Type B pancreatic cell (in vitro differentiated cells): ENCODE measurements at regions not wholly inside any gene's neighbourhood (a gene's known extent, or its start where the extent isn't known, plus 50 kb on each side); places are given as distances from the start of the nearest gene placed in this dataset.

Experiments used
- DNase-seq: peaks from one replicate; pipeline ENCODE4 v3.0.0; 2021; ENCODE audit warnings: mixed read lengths; ENCODE audit not compliant: unreplicated experiment; ENCODE audit errors: extremely low spot score
- H3K27ac Mint-ChIP-seq: 2 replicates; pipeline ENCODE4 v1.8.0; 2021; ENCODE audit warnings: mild to moderate bottlenecking, mixed read lengths
- H3K27me3 Mint-ChIP-seq: 2 replicates; pipeline ENCODE4 v1.8.0; 2021; ENCODE audit warnings: mixed read lengths
- H3K36me3 Mint-ChIP-seq: 2 replicates; pipeline ENCODE4 v1.8.0; 2021; ENCODE audit warnings: mixed read lengths
- H3K4me1 Mint-ChIP-seq: one replicate; pipeline ENCODE4 v1.8.0; 2021; ENCODE audit warnings: mixed read lengths; ENCODE audit not compliant: unreplicated experiment
- H3K4me3 Mint-ChIP-seq: 2 replicates; pipeline ENCODE4 v1.8.0; 2021; ENCODE audit warnings: mild to moderate bottlenecking, mixed read lengths
- H3K9me3 Mint-ChIP-seq: 2 replicates; pipeline ENCODE4 v1.8.0; 2021; ENCODE audit warnings: mixed read lengths
- CTCF ChIP-seq: fragments of 200-600 bp; sonication (generic); conservative IDR thresholded peaks from 2 replicates; pipeline ENCODE4 v1.5.0; 2021; ENCODE audit warnings: antibody characterized with exemption, mild to moderate bottlenecking

GRCh38 chr7:91420606-91421005 is 156.4 kb downstream of the FZD1 start:
- H3K9me3 Mint-ChIP-seq: no peaks in the 10 kb centered on the region

DNA sequence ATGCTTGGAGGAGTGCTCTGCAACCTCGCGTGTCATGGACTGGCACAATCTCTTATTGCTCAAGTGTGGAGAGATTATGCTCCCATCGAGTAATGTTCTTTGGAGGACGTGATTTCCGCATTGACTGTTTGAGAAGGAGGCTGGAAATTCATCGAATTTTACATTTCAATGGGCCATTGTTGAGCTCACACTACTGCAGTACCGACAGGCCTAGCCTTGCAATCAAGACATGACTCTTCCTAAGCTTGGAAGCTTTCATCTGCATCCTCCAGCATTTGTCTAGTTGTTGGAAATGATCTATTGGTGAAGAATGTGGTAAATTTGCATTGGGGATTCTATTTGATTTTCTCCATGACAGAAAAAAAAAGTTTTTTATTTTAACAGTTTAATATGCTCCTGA is 156.8 kb downstream of the FZD1 start:
- peaks cover 8% of the 10 kb centered on the region for H3K27me3 Mint-ChIP-seq
- DNase-seq: no peak
- no peaks in the 10 kb centered on the region for H3K9me3 Mint-ChIP-seq
- H3K4me1 Mint-ChIP-seq: peaks cover 6% of the 10 kb centered on the region
- no peaks in the 10 kb centered on the region for H3K36me3 Mint-ChIP-seq
- H3K27ac Mint-ChIP-seq: no peak overlapping the region
- TF ChIP-seq CTCF: no peak
- H3K4me3 Mint-ChIP-seq: no peak overlapping the region

More at GRCh38 chr7:91420606-91421005, 156.4 kb downstream of the FZD1 start:
- Mint-ChIP-seq H3K27ac (no peak overlapping the region), H3K4me1 (peaks cover 6% of the 10 kb centered on the region), H3K36me3 (no peaks in the 10 kb centered on the region), H3K27me3 (peaks cover 8% of the 10 kb centered on the region), H3K4me3 (no peak overlapping the region)
- TF ChIP-seq CTCF: no peak
- DNase-seq: no peak

GRCh38 chr7:91424371-91424770 is 160.1 kb downstream of the FZD1 start:
- DNase-seq: no peak

DNA sequence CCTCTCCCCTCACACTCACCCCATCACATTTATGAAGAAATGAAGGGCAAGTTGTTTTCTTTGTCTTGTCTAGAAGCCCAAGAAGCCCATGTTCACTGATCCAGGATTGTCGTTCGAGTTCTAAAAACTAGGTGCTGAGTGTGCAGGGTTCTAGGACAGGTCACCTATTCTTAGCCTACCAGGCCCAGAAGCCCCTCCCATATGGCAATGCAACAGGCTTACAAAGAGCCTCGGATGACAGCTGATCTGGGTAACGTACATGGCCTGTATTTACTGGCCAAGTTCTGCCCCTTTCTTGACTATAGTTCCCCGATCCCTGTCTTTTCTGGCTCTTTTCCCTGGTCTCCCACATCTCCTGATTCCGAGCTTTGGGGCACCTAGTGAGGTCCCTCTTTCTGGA is 160.9 kb downstream of the FZD1 start:
- no peak overlapping the region for H3K27ac Mint-ChIP-seq
- no peak for TF ChIP-seq CTCF
- no peaks in the 10 kb centered on the region for H3K36me3 Mint-ChIP-seq
- no peak overlapping the region for H3K4me3 Mint-ChIP-seq
- DNase-seq: no peak
- H3K4me1 Mint-ChIP-seq: peaks cover 6% of the 10 kb centered on the region
- H3K9me3 Mint-ChIP-seq: no peaks in the 10 kb centered on the region
- peaks cover 8% of the 10 kb centered on the region for H3K27me3 Mint-ChIP-seq

More at GRCh38 chr7:91424371-91424770, 160.1 kb downstream of the FZD1 start:
- H3K27me3 Mint-ChIP-seq: peaks cover 8% of the 10 kb centered on the region
- H3K9me3 Mint-ChIP-seq: no peaks in the 10 kb centered on the region
- peaks cover 6% of the 10 kb centered on the region for H3K4me1 Mint-ChIP-seq
- no peak for TF ChIP-seq CTCF
- H3K4me3 Mint-ChIP-seq: no peak overlapping the region
- no peaks in the 10 kb centered on the region for H3K36me3 Mint-ChIP-seq
- H3K27ac Mint-ChIP-seq: no peak overlapping the region

- H3K9me3 Mint-ChIP-seq: no peaks in the 10 kb centered on the region
- H3K27me3 Mint-ChIP-seq: peaks cover 8% of the 10 kb centered on the region
- TF ChIP-seq CTCF: no peak
- H3K36me3 Mint-ChIP-seq: no peaks in the 10 kb centered on the region
- peaks cover 6% of the 10 kb centered on the region for H3K4me1 Mint-ChIP-seq
- H3K27ac Mint-ChIP-seq: no peak overlapping the region
- H3K4me3 Mint-ChIP-seq: no peak overlapping the region
- DNase-seq: no peak
Observed at GRCh38 chr7:91427051-91427450, 162.8 kb downstream of the FZD1 start.

DNA sequence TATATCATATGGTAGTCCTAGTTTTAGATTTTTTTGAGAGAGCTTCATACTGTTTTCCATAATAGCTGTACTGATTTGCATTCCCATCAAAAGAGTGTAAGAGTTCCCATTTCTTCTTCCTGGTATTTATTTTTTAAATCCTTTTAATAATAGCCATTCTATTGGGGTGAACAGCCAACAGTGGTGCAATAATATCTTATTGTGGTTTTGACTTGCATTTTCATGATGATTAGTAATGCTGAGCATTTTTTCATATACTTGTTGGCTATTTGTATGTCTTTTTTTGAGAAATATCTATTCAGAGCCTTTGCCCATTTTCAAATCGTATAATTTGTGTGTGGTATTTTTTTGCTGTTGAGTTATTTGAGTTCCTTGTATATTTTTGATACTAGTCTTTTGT is 167.4 kb downstream of the FZD1 start:
- Mint-ChIP-seq H3K4me1 (peaks cover 2% of the 10 kb centered on the region), H3K36me3 (no peaks in the 10 kb centered on the region), H3K27me3 (no peaks in the 10 kb centered on the region), H3K9me3 (no peaks in the 10 kb centered on the region), H3K27ac (no peak overlapping the region), H3K4me3 (no peak overlapping the region)
- TF ChIP-seq CTCF: no peak
- DNase-seq: no peak
